ENCODE measurements at regions not wholly inside any gene's neighbourhood (a gene's known extent, or its start where the extent isn't known, plus 50 kb on each side); places are given as distances from the start of the nearest gene placed in this dataset.

GRCh38 chr6:121607721-121608120 is 172.3 kb downstream of the GJA1 start:
- TF ChIP-seq TAF1 (IDR thresholded peaks at IDR 0.05; ENCODE audit: borderline replicate concordance, low read depth, low read length) = no peak
- TF ChIP-seq POLR2A (IDR thresholded peaks at IDR 0.05; ENCODE audit: low read depth, low read length) = no peak
